GM19324 (cell line): ENCODE measurements at regions not wholly inside any gene's neighbourhood (a gene's known extent, or its start where the extent isn't known, plus 50 kb on each side); places are given as distances from the start of the nearest gene placed in this dataset.
"Not testable (repeated sequence)": the region's sequence is repeated elsewhere in the genome, so short reads cannot be mapped to it uniquely, and the experiment has no call there.

ENCODE experiments used
- ATAC-seq: cut with Tn5 transposase; IDR thresholded peaks from one replicate; pipeline ENCODE4 v1.9.1; 2021; ENCODE audit warnings: mild to moderate bottlenecking, moderate library complexity; ENCODE audit not compliant: unreplicated experiment, low FRiP score

DNA sequence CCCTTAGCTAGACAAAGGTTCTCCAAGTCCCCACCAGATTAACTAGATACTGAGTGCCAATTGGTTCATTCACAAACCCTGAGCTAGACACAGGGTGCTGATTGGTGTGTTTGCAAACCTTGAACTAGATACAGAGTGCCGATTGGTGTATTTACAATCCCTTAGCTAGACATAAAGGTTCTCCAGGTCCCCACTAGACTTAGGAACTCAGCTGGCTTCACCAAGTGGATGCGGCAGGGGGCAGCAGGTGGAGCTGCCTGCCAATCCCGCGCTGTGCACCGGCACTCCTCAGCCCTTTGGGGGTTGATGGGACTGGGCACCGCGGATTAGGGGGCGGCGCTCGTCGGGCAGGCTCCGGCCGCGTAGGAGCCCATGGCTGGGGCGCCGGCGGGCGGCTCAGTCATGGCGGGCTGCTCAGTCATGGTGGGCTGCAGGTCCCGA lies 157.6 kb downstream of the KLRB1 start:
- not testable (repeated sequence) for ATAC-seq

DNA sequence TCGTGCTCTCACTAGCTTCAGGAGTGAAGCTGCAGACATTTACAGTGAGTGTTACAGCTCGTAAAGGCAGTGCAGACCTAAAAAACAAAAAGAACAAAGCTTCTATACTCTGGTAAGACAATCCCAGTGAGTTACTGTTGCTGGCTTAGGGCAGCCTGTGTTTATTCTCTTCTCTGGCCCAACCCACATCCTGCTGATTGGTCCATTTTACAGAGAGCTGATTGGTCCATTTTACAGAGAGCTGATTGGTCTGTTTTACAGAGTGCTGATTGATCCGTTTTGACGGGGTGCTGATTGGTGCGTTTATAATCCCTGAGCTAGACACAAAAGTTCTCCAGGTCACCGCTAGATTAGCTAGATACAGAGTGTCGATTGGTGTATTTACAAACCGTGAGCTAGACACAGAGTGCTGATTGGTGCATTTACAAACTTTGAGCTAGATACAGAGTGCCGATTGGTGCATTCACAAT lies 158.0 kb downstream of the KLRB1 start:
- ATAC-seq: not testable (repeated sequence)

DNA sequence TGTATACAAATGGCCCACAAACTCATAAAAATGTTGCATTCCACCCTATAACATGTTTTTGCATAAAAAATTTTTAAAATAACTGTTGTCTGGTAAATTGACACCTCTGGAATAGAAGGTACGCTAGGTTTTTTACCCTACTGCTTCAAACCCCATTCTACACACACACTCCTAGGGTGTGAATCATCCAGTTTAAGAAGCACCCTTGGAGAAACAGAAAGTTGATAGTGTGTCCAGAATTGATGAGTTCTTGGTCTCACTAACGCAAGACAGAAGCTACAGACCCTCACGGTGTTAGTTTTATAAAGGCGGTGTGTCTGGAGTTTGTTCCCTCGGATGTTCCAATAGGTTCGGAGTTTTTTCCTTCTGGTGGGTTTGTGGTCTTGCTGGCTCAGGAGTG lies 158.5 kb downstream of the KLRB1 start:
- ATAC-seq: no peak

DNA sequence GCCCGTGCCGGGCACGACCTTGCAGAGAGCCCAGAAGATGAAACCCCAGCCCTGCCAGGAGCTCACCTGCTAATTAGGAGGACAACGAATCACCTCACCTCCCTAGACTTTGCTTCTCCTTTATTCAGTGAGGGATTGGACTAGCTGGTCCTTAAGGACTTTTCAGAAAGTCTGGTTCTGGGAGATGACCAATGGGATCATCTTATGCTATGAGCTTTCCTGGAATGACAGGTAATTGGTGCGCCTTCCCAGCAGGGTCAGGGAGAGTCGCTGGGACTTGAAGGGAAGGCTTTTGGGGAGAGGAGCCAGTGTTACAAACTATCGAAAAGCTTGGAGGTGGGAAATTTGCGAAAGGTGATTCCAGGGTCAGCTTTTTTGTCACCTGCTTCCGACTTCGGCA lies 159.1 kb downstream of the KLRB1 start:
- ATAC-seq: not testable (repeated sequence)

DNA sequence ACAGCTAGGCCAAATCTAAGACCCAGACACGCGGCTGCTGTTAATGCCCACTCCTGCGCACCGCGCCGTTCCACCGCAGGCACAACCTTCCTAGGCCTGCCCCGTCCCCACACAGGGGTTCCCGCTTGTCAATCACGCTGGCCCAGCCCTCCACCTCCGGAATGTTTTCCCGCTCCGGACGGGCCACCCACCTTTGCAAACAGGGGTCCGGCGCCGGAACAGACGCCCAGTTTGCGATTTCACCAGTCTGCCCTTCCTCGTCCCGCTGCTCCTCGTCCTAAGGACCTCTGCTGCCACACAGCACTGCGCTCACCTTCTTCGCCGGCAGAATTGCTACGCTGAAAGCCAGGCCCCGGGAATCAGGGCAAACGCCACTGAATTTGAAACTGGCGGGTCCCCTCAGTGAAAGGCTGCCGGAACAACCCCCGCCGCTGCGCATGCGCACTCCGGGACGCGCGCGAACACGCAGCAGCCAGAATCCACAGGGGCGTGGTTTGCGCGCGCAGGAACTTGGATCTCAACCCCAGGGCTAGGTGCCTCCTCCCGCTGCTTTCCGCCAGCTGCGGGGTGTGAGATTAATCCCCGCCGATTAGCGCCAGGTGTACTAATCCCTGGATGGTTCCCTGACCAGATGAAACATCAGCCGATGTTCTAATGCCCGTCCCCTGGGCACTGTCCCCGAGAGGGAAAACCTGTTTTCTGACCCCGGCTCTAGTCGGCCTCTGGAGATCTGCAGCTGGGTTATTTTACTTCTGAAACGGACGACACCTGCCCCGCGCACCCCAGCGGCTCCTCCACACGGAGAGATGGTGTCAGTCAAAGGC lies 159.7 kb downstream of the KLRB1 start:
- peak; percentile 66 for ATAC-seq

DNA sequence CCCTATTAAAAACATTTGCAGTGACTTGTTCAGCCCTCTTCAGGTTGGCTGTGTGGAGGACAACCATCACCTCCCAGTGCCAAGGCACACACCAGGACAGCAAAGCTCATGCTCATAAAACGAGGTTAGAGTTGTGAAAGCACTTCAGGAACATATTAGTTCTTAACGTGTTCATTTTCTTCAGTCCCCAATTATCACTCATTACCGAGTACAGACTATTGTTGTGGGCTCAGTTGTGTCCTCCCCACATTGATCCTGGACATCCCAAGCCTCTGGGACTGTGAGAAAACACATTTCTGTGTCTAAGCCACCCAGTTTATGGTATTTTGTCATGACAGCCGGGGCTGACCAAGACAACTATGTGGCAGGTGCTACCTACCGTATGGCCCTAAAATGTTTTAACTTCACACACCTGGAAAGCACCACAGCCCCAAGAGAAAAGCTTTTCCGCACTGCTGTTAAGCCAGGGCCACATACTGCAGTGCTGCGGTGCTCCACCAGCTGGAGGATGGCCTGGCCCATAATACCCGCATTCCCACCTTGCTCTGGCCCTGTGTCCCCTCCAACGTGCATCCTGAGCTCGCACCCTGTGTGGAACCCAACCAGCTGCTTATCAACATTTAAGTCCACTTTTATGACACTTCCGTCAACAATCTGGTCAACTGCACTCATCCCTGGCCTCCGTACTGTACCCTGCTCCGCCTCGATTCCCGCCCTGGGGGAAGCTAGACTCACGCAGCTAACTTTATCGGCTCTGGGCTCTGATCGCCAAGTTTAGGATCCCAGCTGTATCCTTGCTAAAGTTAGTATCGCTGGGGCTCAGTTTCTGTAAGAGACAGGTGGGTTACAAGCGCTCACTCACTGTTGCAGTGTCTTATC lies 160.6 kb downstream of the KLRB1 start:
- ATAC-seq: peak; percentile 28

DNA sequence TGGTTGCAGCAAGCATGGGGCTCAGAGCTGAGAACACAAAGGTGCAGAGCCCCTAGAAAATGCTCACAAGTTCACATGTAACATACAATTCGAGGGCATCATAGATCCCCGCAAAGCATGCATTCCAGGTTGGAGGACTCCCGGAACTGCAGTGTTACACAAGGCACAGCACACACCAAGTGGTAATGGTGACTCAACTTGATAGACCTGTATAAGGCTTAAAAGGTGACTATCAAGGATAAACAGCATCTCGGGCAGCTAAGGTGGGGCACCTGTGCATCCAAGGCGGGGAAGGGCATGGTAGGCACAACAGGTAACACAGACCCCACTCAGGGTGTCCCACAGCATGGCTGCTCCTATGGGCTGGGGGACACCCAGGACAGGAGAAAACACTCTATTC lies 167.3 kb downstream of the KLRB1 start:
- ATAC-seq: not testable (repeated sequence)

DNA sequence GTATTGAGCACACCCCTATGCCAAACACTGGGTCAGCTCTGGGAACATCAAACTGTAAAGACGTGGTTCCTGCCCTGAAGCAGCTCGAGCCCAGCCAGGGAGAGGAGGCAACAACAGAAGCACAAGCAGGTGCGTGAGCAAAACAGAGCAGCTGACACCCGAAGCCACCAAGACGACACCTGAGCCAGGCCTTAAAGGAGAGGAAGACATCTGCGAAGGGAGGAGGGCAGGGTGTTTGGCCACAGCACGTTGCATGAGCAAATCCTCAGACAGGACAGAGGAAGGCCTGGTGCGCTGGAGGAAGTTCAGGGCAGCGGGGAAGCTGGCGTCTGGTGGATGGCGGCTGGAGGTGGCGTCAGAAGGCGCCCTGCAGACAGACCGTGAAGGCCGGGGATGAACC lies 172.0 kb downstream of the KLRB1 start:
- ATAC-seq: not testable (repeated sequence)

DNA sequence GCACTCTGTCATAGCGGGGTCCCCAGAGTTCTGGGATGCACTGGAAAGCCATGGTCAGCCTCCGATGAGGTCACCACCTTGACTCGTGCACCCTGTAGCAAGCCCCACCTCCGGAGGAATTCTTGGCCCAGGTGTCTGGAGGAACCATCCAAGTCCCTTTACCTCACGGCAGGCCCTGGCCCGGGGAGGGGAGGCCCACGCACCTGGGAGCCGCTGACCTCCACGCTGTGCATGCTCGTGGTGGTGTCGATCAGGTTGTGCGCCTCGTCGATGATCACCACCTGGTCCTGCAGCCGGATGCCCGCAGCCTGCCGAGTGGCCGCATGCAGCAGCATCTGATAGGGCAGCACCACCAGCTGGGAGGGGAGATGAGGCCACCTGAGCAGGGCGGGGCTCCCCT lies 177.3 kb downstream of the KLRB1 start:
- not testable (repeated sequence) for ATAC-seq

DNA sequence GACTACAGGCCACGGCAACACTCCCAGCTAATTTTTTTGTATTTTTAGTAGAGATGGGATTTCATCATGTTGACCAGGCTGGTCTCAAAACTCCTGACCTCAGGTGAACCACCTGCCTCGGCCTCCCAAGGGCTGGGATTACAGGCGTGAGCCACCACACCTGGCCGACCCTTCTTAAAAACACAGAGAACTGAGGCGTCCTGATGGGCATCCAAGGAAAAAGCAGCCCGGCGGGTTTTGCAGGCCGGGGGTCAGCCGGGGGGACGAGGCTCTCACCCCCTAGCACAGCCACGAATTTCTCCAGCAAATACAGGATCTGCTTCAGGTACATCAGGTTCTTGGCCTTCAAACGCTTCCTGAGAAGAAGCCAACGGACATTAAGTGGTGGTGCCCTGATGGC lies 178.9 kb downstream of the KLRB1 start:
- not testable (repeated sequence) for ATAC-seq

DNA sequence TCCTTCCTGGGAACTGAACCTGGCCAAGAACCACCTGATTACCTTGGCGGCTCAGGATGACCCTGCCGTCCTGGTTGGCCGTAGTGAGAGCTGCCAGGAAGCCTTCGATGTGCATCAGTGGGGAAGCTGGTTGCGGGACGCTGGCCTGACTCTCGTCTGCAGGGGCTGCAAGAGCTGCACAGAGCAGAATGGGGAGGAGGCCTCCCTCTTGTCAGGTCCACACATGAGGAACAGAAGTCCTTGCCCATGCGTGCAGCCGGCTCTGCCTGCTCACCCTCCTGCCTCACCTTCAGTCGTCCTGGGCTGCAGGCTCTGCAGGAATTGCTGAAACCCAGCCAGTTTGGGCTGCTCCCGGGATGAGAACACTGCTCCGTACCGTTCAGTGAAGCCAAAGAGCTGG lies 182.3 kb downstream of the KLRB1 start:
- ATAC-seq: not testable (repeated sequence)

DNA sequence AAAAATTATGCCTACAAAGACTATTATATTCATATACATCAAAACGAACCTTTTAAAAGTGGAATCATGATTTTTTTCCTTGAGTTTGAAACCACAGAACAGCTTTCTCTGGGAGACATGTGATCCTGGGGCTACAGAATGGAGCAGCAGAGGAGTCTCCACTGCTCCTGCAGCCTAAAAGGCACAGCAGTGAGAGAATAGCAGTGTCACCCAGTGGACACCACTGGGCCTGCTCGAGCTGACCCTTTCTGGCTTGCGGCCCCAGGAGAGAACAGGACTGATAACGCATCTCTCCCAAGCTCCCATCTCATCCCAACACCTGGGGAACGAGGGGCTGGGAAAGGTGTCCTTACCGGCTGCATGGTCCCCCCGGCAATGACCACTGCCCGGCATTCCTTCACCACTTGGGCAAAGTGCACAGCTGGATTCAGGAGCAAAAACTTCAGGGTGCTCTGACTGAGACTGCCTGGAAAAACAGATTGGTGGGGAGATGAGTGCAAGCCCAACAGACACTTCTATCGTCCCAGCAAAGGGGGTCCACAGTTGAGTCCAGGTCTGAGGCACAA lies 183.5 kb downstream of the KLRB1 start:
- not testable (repeated sequence) for ATAC-seq

DNA sequence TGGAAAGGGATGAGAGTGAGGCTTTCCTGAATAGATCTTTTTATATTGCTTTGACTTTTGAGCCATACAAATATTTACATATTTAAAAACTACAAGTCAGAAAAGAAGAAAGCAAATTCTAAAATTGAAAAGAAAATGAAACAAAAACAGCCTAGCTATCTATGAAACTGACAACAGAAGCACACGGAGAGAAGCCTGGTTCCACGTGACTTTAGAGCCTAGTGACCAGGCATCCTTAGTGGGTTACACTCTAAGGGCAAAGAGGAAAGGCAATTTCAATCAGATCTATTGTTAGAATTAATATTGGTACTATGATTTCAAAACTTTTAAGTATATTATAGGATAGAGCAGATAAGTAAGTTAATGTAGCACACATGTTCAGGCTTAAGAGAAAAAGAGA lies 185.0 kb downstream of the KLRB1 start:
- peak; percentile 65 for ATAC-seq

DNA sequence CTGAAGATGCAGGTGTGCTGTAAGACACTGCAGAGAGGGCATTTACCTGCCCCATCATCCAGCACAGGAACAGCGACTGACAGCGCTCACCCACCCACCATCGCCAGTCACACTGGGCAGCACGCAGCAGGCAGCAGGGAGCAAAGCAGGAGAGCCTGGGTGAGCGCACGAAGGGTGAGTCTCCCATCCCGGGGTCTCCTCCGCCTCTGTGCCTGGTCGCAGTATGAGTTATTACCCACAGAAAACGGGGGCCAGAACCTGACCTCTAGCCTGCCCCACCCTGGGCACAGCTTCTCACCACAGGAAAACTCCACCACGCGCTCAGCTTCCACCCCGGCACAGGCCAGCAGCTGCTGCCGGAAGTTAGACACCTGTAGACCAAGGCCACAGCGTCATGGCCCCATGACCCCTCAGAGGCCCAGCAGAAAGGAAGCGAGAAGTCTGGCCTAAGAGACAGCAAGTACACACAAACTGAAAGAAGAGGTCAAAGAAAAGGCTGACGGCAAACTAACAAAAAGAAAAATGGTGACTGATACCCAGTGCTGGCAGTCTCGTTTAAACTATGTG lies 186.1 kb downstream of the KLRB1 start:
- ATAC-seq: not testable (repeated sequence)

DNA sequence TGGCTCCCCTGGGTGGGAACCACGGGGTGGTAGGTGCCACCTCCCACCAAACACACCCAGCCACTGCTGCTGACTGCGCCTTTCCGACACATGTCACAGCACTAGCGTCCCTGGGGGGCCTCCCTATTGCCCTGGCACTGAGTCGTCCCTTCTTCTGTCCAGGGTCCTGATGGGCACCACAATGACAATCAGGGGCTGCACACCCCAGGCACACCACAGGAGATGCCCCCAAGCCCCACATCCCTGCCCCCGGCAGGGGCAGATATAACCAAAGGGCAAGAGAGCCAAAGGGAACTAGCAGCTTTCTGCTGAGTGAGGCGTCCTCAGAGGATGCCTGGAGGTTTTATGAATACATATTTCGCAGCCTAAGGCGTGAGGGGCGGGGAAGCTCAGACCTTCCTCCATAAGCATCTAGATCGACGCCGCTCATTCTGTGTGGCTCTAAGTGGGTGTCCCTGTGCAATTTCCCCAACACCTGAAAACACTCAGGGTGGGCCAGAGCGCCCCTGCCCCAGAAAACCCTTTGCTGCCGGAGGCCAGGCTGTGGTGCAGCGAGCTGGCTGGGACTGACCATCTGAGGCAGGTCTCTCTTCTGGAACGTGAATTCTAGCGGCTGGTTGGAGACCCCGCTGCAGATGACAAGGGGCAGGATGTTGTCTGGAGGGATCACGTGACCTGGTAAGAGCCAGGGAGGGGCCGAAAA lies 186.7 kb downstream of the KLRB1 start:
- ATAC-seq: not testable (repeated sequence)

DNA sequence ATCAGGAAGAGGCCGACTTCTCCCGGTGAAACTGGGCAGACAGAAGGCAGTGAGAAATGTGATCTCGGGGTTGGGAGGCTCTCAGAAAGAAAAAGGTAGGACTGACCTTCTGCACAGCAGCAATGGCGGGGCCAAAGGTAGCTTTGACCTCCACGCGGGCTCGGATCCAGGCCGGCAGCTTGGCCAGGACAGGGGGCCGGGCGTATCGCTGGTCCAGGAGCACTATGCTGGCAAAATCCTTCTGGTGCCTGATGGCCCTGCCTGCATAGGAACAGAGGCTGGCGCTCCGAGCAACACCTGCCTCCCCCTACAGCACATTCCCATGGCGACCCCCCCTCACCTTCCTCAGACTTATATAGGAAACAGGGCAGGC lies 189.1 kb downstream of the KLRB1 start:
- ATAC-seq: not testable (repeated sequence)

DNA sequence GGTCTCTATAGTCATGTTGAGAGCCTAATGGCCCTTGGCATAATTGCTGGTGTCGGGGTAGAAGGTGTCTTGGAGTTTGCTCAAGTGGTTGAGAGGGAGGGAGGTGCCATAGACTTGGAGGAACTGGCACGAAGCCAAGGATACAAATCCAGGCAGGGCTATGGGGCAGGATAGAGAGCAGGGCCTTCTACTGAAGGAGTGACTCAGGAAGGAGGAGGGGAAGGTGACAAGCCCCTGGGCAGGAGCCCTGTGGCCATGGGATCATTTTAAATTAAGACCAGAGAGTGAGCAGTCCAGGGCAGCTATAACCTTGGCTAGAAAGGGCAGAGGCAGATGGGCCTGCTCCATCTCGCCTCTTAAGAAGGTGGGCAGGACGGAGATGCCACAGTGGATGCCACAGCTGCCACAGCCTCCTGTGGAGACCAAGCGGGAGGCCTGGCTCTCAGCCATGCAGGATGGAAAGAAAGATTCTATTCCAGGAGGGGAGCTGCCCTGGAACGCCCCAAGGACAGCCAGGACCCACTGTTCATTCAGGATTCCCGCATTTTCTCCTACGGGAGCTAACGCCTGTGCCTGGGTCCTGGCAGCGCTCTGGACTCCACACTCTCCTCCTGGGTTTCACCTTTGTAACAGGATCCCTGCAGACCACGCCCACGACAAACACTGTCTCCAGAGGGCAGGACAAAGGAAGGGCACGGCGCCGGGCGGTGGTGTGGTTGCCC lies 189.6 kb downstream of the KLRB1 start:
- ATAC-seq: not testable (repeated sequence)

DNA sequence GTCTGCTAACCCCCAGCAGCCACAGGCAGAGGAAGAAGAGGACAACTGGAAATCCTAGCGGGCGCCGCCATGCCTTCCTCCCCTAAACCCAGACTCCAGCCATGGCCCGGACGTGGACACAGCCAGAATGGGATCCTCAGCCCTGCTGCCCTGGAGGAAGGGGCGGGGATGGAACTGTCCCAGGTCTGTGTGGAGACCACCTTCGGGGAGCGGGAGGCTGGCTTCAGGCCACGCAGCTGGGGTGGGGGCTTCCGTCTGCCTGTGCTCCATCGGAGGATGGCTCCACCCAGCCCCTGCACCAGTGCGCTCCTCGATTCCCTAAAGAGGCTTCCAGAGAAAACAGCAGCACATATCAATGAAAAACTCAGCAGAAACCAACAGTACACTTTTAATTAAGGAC lies 190.4 kb downstream of the KLRB1 start:
- ATAC-seq: not testable (repeated sequence)

DNA sequence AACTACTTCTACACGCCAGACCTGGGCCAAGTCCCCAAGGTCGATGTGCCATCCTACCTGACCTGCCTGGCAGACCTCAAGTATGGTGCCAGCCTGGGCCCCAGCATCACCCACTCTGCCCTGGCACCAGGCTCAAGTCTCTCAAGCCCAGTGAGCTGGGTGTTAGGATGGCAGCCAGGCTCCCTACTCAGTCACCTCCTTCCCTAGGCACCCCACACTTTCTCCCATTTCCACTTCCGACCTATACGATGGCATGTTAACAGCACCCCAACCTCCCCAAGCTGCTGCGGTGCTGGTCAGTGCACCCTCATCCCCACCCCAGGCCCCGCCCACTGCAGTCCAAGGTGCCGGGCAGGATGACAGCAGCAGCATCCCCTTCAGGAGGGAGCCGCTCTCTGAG lies 191.4 kb downstream of the KLRB1 start:
- not testable (repeated sequence) for ATAC-seq
